Stimulated activated CD4-positive, alpha-beta T cell treated with anti-CD3 and anti-CD28 coated beads, TNF-alpha, amount 100 ng/mL, for 24 hours (primary cell): ENCODE measurements at regions not wholly inside any gene's neighbourhood (a gene's known extent, or its start where the extent isn't known, plus 50 kb on each side); places are given as distances from the start of the nearest gene placed in this dataset.
"Not testable (repeated sequence)": the region's sequence is repeated elsewhere in the genome, so short reads cannot be mapped to it uniquely, and the experiment has no call there.

Experiments used
- DNase-seq, 3 experiments: peaks; one replicate each; pipeline ENCODE4 v3.0.0-alpha.2; 2020; ENCODE audit warnings: low read depth in 3 of 3

DNA sequence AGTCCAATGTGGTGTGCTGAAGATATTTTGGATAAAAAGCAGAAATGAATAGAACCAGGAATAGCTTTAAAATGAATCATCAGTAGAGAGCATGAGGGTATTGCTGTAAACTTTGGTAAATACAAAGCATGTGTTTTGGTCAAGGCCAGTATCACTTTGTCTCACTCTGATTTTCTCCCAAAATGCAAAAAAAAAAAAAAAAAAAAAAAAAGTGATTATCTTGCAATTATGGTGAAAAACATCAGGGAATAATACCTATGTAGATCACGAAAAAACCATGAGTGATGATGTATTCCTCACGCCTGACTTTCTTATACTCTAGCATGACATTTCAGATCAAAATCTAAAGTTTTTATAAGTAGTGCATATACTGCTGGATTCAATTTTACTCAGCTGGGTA is 897.9 kb upstream of the FAT3 start:
- no peak for DNase-seq

DNA sequence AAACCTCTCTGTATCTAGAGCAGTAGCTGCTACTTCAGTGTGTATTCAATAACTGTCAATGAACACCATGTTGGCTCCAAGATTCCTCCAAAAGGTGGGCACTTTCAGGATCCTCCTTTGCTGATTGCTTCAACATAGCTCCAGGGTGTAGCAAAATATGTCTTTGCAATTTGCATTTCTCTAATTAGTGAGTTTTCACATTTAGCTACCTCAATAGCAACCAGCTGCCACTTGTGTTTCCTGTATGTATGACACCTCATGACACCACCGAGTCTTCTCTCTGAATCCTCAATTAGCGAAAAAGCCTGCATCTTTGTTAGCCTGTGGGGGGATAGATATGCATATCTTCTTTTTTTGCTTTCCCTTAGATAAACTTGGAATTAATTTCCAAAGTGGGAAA is 898.3 kb upstream of the FAT3 start:
- DNase-seq = no peak

- no peak for DNase-seq
These were observed 910.1 kb upstream of the FAT3 start for GRCh38 chr11:91314521-91314920.

- DNase-seq = no peak
These were observed 912.1 kb upstream of the FAT3 start for GRCh38 chr11:91312541-91312940.

- no peak for DNase-seq
These were observed 914.5 kb upstream of the FAT3 start for GRCh38 chr11:91310085-91310484.

DNA sequence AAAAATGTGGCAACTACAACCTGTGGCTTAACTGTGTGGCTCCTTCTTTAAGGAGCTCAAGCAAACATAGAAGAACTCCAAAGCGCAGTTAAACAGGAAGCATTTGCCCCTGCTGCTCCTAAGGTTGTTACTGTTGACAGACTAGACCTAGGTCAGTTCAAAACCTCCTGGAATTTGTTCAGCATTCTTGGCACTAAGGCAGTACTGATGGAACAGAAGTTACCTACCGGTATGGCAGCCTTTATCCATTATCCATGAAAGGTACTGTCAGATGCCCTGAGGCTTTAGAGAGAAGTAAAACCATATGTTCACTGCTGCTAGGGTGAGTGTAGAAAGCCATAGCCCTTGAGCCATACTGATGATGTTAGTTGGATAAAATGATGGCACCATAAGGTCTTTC is 916.5 kb upstream of the FAT3 start:
- DNase-seq = no peak

DNA sequence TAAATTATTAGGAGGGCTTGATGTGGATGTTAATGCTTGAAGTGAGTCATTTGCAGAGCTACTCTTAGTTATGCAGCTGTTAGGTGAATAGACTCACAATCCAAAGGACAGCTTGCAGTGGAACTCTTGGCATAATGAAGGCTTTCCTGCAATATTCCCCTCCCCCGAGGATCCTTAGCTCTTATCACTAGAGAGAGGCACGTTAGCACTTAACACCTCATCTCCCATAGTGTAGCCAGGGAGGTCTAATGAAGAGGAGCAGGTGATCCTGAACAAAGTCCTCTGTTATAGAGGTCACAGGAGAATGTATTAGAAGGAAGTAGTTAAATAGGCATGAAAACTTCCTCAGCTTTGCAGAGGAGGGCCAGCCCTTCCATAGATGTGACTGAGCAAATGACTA is 919.2 kb upstream of the FAT3 start:
- DNase-seq = no peak

DNA sequence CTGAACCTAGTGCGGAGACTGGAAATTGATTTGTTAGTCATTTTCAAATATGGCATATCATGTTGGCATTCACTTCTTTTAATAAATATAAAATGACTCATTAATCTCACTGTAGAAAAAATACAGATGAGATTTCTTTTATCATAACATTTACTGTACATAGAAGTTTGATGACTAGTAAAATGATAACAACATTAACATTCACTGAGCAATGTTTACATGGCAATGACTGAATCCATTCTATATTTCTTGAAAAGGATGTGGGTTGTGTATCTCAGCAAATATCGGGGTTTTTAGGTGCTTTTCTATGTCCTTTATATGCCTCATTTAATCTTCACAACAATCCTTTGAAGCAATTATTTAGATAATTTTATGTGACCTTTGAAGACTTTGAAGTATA is 920.9 kb upstream of the FAT3 start:
- no peak for DNase-seq

- no peak for DNase-seq
These were observed 924.6 kb upstream of the FAT3 start for GRCh38 chr11:91299980-91300379.

DNA sequence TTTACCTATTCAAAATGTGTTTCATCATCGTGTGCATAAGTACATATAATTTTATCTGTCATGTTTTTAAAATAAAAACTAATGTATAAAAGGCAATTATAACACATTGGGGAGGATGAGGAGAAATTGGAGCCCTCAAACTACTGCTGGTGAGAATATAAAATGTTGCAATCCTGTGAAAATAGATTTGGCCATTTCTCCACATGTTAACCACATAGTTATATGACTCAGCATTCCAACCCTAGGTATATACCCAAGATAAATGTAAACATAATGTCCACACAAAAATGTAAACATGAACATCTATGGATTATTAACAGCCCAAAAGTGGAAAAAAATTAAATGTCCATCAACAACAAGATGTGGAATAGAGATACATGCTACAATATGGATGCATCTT is 928.0 kb upstream of the FAT3 start:
- DNase-seq = no peak

DNA sequence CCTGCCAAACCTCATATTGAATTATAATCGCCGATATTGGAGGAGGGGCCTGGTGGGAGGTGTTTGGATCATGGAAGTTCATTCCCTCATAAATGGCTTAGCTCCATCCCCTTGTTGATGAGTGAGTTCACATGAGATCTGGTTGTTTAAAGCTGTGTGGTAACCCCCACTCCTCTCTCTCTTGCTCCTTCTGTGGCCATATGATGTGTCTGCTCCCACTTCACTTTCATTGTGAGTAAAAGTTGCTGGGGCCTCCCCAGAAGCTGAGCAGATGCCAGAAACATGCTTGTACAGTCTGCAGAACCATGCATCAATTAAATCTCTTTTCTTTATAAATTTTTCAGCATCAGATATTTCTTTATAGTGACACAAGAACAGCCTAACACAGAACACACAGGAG is 929.0 kb upstream of the FAT3 start:
- no peak for DNase-seq

- no peak for DNase-seq
These were observed 931.5 kb upstream of the FAT3 start for GRCh38 chr11:91293119-91293518.

DNA sequence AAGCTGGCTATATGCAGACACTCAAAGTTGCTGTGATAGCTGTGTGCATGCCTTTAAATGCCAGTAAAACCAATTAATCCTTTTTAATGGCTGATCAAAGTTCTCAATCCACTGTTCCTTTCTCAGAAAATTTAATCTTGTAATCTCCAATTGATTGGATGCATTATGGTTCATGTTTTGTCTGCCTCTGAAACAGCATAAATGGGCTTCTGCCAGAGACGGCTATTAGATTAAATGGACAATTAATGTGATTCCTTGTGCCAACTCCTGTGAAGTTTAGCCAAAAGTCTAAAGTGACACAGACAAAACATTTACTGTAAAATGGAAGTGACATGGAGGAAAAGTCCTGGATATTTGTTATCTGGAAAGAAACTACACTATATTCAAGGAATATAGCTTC is 952.5 kb upstream of the FAT3 start:
- no peak for DNase-seq

GRCh38 chr11:91268512-91269295 is 955.9 kb upstream of the FAT3 start:
- DNase-seq = not testable (repeated sequence)

DNA sequence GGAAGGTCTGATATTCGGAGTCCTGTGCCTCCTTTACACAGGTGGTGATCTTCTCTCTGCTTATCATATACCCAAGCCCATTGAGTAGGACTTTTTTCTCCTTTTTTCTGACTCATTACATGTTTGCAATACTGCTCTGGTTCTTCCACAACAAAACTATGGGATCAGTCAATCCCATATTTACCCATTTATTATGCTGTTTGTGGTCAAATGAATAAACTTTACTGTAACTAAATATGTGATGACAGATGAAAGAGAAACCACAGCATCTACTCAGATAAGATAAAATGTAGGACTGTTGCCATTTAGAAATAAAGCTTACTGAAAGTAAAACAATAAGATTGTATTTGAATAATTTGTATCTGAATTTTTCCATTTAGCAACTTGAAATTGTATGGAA is 958.7 kb upstream of the FAT3 start:
- DNase-seq = no peak

DNA sequence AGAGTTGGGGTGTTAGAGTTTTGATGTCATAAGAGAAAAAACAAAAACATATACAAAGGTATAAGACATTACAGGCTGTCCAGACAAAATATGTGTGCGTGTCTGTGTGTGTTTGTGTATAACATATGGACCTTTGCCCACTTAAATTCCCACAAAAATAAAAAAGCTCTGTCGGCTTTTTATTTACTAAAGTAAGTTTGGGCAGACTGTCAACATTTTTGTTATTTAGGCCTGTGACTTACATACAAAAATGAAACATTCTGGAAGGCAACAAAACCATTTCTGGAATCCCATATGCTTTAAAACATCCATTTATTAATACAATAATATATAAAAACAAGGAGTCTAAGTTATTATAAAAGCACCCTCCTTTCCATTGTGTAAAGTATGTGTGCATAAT is 960.1 kb upstream of the FAT3 start:
- DNase-seq = no peak

GRCh38 chr11:91263496-91264365 is 960.9 kb upstream of the FAT3 start:
- no peak for DNase-seq

- DNase-seq = no peak
These were observed 963.1 kb upstream of the FAT3 start for GRCh38 chr11:91261513-91261912.

DNA sequence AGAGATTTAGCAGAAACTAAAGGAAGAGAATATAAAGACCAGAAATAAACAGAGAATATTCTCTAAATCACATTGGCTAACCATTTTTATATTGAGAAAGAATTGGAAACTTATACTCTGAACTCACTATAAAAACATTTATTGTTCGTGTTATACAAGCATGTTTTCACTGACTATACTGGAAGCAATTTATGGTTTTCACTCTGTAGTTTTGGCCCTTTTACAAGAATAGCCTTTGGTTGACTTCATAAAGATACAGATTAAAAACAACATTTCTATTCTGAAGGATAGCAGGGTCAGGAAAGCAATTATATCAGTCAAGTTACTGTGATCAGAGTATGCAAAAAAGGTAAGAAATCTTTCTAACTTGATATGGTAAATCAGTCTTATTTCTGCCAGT is 965.7 kb upstream of the FAT3 start:
- DNase-seq = no peak

- no peak for DNase-seq
These were observed 967.0 kb upstream of the FAT3 start for GRCh38 chr11:91257667-91258066.

DNA sequence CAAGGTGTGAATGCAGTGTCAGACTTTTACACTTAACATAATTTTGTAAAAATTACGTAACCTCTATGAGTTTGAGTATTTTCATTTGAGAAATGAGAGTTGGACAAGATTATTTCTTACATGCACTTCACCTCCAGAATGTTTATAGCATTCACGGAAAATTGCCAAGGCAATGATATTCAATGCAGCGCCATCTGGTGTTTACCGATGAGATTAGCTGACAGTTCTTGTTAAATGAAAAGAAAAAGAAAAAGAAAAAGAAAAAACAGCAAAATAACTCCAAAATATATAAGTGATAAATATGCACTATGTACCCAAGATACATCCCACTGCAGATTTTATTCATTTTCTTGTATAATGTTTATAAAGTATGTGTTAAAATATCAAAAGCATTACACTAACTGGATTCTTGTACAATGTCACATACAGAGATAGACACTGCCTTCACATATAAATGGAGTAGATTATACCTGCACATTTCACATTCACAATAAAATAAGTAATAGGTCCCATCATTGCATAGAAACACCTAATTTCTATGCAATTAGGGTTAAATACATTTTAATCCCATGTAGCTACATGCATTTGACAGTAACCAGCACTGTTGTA is 976.3 kb upstream of the FAT3 start:
- no peak for DNase-seq

DNA sequence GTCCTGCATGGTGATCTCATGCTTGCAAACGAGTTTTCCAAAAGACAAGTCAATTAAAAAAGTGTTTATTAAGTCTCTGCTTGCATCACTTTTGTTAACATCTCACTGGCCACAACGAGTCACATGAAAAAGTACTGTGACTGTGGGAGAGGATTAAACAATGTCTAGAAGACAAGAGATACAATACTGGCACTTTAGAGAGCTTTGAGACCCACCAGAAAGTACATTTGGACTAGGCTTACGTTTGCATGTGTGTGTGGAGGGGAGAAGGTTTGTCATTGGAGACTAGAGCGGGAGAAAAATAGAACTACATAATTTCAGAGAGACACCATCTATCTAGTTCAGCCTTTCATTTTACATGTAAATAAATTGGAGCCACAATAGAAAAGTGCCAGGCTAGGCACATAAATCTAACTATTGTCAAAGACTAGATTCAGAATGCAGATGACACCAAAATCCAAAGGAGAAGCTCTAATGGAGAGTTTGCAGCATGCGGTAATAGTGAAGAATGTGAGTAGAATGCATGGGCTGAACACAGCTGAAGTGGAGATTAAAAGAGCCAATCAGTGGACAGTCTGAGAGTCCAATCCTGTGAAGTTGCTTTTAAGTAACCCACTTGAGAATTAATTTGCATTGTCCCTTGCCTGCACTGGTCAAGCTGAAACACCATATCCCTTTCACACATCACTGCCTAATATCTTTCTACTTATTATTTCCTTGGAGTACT is 977.4 kb upstream of the FAT3 start:
- no peak for DNase-seq
